Retinal pigment epithelial cell (primary cell): ENCODE measurements at regions not wholly inside any gene's neighbourhood (a gene's known extent, or its start where the extent isn't known, plus 50 kb on each side); places are given as distances from the start of the nearest gene placed in this dataset.
"Not testable (repeated sequence)": the region's sequence is repeated elsewhere in the genome, so short reads cannot be mapped to it uniquely, and the experiment has no call there.

Experiments used
- DNase-seq: peaks from one replicate; pipeline ENCODE4 v3.0.0-alpha.2; 2010; ENCODE audit warnings: low read depth
- H3K4me3 ChIP-seq: 2 replicates; pipeline ENCODE4 v1.5.1; 2011; ENCODE audit warnings: mild to moderate bottlenecking, low read length, control low read depth, moderate library complexity
- CTCF ChIP-seq: conservative IDR thresholded peaks from 2 replicates; pipeline ENCODE4 v1.5.1; 2011; ENCODE audit warnings: low read depth, low read length, control low read depth, inconsistent platforms

GRCh38 chr1:208979776-208980175, 603.7 kb upstream of the CAMK1G start:
- no peak for TF ChIP-seq CTCF
- H3K4me3 ChIP-seq: no peak overlapping the region
- peak; percentile 16 for DNase-seq

- peak; percentile 26 for DNase-seq
- H3K4me3 ChIP-seq: no peak overlapping the region
- no peak for TF ChIP-seq CTCF
Observed at GRCh38 chr1:208980605-208981004, 602.9 kb upstream of the CAMK1G start.

GRCh38 chr1:208985231-208985630, 598.3 kb upstream of the CAMK1G start:
- H3K4me3 ChIP-seq: no peak overlapping the region
- DNase-seq: no peak
- no peak for TF ChIP-seq CTCF

- H3K4me3 ChIP-seq: no peak overlapping the region
- no peak for DNase-seq
- no peak for TF ChIP-seq CTCF
Observed at GRCh38 chr1:208988811-208989222, 594.7 kb upstream of the CAMK1G start.

GRCh38 chr1:208990456-208990855, 593.1 kb upstream of the CAMK1G start:
- no peak for TF ChIP-seq CTCF
- no peak for DNase-seq
- H3K4me3 ChIP-seq: no peak overlapping the region

GRCh38 chr1:208997053-208997452, 586.5 kb upstream of the CAMK1G start:
- not testable (repeated sequence) for H3K4me3 ChIP-seq, DNase-seq

GRCh38 chr1:208997726-208998312, 585.7 kb upstream of the CAMK1G start:
- H3K4me3 ChIP-seq: no peak overlapping the region
- TF ChIP-seq CTCF: peak; percentile 69
- DNase-seq: no peak

- DNase-seq: no peak
- no peak for TF ChIP-seq CTCF
- no peak overlapping the region for H3K4me3 ChIP-seq
Observed at GRCh38 chr1:209008586-209008985, 574.9 kb upstream of the CAMK1G start.
